HG03432 (cell line): ENCODE measurements at regions not wholly inside any gene's neighbourhood (a gene's known extent, or its start where the extent isn't known, plus 50 kb on each side); places are given as distances from the start of the nearest gene placed in this dataset.
"Not testable (repeated sequence)": the region's sequence is repeated elsewhere in the genome, so short reads cannot be mapped to it uniquely, and the experiment has no call there.

ENCODE experiments used
- ATAC-seq: cut with Tn5 transposase; IDR thresholded peaks from one replicate; pipeline ENCODE4 v1.9.1; 2021; ENCODE audit warnings: mild to moderate bottlenecking, moderate library complexity; ENCODE audit not compliant: unreplicated experiment

DNA sequence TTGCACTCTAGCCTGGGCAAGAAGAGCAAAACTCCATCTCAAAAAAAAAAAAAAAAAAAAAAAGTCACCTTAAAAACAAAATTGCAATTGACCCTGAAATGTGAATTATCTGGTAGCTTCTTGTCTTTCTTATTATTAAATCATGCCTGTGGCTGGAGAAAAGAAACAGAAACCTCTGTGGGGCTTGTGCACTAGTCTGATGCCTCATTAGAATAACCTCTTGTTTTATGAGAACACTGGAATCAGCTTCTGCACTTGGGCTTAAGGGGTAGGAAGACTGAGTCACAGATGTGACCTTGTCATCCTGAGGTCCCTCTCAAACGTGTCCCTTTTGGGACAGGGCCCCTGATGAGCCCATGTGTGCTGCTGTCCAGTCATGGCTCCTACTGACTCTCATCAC, 237.9 kb downstream of the DACT1 start:
- ATAC-seq, result no peak

DNA sequence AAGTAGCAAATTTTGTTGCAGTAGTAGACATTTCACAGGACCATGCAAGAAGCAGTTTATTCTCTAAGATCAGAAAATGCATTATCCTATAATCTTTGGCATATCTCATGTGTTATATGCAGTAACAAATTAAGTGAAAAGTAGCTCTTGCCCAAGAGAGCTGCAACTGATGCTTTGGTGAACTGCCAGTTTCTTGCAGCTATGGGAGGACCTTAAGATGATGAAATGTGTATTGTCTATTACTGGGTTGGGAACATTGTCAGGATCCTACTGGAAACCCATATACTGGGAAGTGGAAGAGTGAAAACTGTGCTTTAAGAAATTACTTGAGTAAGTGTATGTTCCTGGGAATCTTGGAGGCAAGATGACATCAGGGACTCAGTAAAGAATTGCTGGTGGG, 238.8 kb downstream of the DACT1 start:
- ATAC-seq, result no peak

DNA sequence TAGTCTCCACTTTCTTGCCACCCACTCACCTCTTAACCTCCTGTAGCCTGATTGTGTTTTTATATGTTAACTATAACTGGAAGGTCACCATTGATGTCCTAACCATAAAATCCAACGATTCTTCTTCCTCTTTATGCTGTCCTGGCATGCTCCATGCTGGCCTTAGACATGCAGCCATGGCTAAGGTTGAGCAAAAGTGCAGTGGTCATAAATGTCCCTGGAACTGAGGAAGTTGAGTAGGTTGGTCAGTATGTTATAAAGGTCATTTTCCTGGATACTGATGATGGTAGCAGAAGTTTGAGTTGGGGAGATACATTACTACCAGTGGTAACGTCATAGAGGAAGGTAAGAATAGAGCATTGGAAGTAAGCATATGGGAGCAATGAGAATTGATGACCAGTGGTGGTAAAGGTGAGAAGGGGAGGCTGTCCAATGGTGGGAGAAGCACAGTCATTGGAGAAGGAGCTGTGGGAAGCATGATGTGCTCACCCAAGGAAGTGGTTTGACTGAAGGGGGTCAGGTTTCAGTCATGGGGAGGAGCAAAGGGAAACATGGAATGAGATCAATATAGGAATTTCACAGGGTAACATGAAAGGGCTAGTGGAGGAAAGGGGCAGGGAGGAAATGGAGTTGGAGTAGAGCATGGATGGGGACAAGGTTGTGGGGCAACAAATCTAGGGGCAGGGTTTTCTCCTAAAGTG, 240.8 kb downstream of the DACT1 start:
- no peak for ATAC-seq

DNA sequence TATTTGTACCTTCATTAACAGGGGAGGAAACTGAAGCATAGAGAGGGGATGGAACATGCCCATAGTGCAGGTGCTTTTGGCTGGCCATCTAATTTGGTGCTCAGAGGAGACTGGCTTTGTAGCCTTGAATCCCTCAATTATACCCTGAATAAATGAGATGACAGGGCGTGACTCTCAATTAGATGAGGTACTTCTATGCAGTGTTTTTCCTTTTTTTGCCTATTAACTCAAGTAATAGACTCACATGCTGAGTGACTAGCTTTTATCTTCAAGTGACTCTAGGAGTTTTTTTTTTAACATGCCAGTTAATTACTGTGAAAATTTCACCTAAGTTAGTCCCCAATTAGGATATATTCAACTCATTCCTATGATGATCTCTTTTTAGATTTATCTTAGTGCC, 243.7 kb downstream of the DACT1 start:
- ATAC-seq, result no peak

DNA sequence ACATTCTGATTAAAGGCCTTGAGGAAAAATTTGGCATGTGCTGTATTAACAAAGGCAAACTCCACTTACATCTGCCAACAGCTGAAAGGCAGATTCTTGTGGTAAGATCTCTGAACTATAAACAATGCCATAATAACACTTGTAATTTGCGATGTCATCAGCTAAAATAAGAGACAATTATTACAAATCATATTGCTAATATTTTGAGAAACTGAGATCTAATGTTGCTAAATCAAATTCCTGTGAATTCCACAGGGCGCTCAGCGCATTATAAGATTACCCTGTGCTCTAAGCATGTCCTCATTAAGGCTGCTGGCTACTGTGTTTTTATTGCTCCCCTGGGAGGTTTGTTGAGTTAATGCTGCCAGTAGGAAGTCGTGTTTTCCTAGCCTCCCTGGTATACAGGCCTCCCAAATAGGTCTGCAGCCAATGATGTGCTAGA, 244.8 kb downstream of the DACT1 start:
- ATAC-seq, result no peak

DNA sequence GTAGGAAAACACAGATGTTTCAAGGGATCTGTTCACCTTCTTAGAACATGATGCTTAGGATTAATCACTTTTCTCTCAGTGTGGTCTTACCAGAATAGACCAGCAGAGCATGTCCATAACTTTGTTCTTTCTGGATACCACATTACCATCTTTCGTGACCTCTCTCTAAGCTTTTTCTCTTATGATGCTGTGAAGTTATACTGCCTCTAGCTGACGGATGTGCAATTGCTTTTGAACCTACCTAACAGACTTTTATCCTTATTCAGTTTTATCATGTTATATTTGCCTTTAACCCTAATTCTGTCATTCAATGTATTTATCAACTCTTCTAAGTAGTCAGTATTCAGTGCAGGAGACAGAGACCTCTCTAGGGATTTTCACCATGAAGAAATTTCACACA, 246.7 kb downstream of the DACT1 start:
- no peak for ATAC-seq

DNA sequence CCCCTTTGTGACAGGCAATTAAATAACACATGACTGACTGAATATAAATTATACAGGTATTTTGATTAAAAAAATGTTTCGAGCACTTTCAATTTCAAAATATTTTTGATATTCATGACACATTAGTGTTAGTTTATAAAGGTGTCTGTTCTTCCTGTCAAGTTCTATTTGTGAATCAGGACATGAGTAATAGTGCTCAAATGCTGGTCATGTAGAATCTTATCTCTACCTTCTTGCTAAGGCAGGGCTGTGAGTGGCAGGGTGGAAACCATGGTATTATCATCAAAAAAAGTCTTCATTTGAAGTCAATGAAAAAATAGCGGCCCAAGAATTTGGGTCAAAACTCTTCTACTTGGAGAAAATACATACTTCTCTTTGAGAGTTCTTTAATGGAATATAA, 250.2 kb downstream of the DACT1 start:
- ATAC-seq, result no peak

DNA sequence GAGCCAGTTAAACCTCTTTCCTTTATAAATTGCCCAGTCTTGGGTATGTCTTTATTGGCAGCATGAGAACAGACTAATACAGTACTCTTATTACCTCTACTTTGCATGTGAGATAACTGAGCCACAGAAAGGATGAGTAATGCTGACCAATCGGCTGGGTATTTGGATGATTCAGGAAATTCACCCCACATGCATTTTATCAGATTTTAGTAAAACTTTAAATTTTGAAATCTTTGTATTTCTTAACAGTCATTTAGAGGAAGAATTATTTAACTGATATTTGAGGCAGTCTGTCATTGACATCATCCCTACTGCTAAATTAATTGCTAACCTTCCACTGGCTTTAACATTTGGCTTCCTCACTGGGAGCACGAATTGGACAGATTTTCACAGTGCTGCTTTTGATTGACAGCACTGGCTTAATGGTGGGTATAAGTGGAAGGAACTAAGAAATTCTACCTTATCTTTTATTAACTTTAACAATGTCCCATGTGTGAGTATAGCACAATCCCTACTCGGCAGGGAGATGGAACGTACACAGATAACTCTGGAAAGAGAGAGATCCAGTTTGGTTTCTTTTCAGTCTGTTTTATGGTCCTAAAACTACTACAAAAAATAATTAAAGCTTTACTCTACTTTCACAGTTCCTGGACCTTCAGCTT, 261.0 kb downstream of the DACT1 start:
- ATAC-seq, result no peak

DNA sequence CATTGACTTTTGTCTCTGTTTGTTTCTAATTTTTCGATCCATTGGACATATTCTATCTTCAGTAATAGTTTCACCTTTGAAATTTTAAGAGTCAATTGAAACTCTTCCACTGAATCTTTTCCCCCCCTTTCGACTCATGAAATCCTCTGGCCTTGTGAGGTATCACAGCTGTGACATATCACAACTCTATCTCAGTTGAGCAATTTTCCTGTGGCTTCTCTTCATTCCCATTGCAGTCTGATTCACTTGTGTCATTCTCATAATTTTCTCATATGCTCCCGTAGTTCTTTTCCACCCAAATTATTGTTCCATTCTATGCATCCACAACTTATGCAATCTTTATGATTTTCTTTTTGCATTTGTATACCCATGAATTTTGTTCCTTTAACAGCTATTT, 261.6 kb downstream of the DACT1 start:
- no peak for ATAC-seq

DNA sequence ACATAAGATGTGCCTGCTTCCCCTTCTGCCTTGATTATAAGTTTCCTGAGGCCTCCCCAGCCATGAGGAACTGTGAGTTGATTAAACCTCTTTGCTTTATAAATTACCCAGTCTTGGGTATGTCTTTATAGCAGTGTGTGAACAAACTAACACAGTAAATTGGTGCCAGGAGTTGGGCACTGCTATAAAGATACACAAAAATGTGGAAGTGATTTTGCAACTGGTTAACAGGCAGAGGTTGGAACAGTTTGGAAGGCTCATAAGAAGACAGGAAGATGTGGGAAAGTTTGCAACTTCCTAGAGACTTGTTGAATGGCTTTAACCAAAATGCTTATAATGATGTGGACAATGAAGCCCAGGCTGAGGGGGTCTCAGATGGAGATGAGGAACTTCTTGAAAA, 264.1 kb downstream of the DACT1 start:
- ATAC-seq, result no peak

DNA sequence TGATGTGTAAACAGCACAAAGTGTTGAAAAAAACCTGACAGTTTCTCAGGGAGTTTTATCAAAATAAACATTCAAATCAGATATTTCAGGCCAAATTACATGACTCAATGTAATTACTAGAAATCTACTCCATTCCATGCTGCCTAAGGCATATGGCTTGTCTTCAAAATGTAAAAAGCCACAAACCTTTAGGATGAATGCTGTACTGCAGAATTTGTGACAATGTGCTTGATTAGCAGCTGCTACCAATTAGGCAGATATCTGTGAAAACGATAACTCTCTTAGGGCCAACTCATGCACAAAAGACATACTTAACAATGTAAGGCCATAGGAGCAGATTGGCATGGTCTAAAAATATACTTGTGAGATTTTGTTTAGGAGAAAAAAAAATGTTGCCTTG, 267.0 kb downstream of the DACT1 start:
- ATAC-seq, result no peak

DNA sequence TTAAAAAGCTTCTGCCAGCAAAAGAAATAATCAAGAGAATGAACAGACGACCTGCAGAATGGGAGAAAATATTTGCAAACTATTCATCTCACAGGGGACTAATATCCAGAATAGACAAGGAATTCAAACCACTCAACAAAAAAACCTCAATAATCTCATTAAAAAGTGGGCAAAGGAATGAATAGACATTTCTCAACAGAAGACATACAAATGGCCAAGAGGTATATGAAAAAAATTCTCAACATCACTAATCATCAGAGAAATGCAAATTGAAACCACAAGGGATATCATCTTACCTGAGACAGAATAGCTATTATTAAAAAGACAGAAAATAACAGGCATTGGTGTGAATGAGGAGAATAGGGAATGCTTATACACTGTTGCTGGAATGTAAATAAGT, 270.0 kb downstream of the DACT1 start:
- no peak for ATAC-seq

DNA sequence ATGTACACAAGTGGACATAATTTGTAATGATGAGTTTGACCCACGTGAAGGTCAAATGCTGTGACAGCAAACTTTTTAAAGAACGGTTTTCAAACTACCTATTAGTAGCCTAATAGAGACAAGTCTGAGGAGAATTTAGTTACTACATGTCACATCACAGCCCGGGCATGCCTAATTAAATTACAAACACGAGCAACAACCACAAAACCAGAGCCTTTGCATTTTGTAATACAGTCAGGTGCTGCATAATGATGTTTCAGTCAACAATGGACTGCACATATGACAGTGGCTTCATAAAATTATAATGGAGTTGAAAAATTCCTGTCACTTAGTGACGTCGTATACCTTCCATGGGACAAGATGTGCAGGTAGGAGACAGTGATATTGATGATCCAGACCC, 274.5 kb downstream of the DACT1 start:
- no peak for ATAC-seq

DNA sequence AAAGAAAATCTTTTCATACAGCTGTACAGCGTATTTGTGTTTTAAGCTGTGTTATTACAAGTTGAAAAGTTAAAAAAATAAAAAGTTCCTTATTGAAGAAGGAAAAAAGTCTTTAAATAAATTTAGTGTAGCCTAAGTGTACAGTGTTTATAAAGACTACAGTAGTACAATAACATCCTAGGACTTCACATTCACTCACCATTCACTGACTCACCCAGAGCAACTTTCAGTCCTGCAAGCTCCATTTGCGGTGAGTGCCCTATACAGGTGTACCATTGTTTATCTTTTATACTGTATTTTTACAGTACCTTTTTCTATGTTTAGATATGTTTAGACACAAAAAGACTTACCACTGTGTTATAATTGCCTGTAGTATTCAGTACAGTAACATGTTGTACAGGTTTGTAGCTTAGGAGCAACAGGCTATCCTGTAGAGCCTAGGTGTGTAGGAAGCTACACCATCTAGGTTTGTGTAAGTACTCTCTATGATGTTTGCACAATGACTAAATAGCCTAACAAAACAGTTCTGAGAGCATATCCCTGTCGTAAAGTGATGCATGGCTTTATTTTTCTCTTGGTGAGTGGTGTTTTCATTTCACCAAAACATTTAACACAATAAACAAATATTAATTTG, 275.2 kb downstream of the DACT1 start:
- ATAC-seq, result no peak

DNA sequence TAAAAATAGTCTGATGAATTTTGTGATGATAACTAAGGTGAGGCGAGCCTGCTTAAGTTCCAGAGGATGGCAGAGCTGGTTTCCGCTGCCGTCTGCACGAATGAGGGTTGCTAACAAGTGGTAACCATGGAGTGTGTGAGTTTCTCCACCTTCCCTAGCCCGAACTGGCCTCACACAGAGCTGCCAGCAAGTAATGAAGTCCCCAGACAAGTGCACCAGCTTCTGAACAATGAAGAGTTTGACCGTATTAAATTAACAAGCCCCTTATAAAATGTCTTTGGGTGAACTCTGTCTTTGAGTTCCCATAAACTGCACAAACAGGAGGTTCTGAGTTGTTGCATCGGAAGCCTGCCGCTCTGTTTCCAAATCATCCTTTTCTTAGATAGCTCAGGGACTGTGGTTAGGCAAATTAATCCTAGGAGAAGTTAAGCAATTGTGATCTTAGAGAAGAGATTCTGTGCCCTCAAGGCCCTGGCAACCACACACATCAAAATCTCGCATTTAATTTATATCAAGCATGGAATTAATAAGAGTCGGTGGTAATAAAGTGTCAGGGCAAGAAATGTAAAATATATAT, 274.1 kb upstream of the DAAM1 start:
- no peak for ATAC-seq

DNA sequence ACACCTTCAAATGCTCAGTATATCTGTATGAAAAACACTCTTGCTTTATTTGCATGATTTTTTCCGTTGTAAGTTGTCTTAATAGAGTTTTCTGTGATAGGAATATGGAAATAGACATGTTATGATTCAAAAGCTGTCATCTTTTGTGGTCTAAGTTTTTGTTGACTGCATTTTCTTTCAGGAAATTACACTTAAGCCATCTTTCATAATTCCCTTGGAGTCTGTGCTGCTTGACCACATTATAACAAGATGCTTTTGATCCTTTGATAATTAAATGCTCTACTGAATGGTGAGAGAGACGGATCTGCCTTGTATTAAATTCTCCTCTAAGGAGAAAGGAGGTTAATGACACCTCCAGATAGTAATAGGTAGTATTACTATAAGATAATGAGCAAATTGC, 272.8 kb upstream of the DAAM1 start:
- no peak for ATAC-seq

DNA sequence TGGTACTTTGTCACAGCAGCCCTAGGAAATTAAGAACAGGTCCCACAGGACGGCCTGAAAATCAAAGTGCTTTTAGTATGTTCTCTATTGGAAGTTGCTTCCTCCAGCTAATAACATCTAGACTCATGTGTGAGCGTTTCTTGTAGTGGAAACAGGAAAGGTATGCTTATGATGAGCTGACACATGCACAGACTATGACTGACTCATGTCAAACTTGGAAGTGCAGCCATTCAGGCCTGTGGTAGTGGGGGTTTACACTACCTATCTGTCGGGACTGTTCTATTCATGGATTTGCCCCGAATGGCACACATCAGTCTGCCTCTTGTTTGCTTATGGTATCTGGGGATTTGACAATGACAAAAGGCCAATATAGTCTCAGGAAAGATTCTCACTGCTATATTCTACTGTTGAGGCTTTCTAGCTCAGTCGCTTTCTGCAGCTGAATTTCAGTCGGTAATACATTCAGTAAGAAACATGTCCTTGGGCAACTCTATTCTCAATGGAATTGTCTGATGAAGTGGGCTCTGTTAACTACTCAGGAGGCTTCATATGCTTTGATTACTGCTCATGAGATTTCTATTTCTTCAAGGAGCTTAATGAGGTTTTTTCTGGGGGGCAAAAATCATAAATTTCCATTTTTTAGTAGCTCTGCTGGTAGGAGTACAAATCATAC, 270.3 kb upstream of the DAAM1 start:
- no peak for ATAC-seq

DNA sequence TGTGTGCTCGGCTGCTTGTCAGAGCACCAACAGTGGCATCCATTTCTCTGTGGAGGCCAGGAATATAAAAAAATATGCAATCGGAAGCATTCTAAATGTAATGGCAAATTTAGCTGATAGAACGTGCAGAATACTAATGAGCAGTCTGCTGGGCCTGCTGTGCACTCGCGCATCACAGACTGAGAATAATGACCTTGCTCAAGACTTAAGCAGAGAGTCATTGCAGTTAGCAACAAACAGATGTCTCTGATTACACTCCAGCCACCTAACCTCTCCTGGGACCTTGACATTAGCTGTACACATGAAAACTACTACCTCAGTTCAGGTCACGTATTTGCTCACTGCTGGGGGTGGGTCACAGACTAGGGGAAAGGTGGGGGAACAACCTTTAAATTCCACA, 269.2 kb upstream of the DAAM1 start:
- no peak for ATAC-seq

DNA sequence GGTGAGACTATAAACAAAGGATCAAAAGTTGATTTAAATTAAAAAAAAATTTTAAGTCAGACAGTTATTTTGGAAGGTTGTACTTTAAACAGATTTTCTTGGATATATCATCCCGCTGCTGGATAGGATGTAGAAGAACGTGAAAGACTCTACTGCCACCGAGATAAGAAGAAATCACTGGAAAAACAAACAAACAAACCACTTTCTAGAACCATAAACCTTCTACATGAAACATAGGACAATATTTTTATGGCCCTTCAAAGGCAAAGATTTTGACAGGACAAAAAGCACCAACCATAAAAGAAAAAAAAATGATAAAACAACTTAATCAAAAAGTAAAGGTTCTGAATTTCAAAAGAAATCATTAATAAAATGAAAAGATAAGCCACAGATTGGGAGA, 268.2 kb upstream of the DAAM1 start:
- ATAC-seq, result no peak

DNA sequence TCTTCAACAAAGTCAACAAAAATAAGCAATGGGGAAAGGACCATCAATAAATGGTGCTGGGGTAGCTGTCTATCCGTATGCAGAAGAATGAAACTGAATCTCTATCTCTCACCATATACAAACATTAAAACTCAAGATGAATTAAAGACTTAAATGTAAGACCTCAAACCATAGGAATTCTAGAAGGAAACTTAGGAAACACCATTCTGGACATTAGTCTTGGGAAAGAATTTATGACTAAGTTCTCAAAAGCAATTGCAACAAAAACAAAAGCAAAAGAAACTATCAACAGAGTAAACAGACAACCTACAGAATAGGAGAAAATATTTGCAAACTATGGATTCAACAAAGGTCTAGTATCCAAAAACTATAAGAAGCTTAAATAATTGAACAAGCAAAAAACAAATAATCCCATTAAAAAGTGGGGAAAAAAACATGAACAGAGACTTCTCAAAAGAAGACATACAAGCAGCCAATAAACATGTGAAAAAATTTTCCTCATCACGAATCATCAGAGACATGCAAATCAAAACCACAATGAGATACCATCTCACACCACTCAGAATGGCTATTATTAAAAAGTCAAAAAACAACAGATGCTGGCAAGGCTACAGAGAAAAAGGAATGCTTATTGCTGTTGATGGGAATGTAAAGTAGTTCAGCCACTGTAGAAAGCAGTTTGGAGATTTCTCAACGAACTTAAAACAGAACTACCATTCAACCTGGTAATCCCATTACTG, 266.1 kb upstream of the DAAM1 start:
- ATAC-seq, result not testable (repeated sequence)
